GM19043 (cell line): ENCODE measurements at regions not wholly inside any gene's neighbourhood (a gene's known extent, or its start where the extent isn't known, plus 50 kb on each side); places are given as distances from the start of the nearest gene placed in this dataset.
"Not testable (repeated sequence)": the region's sequence is repeated elsewhere in the genome, so short reads cannot be mapped to it uniquely, and the experiment has no call there.

Experiments
- ATAC-seq: cut with Tn5 transposase; IDR thresholded peaks from one replicate; pipeline ENCODE4 v1.9.1; 2021; ENCODE audit warnings: low read depth; ENCODE audit not compliant: unreplicated experiment

DNA sequence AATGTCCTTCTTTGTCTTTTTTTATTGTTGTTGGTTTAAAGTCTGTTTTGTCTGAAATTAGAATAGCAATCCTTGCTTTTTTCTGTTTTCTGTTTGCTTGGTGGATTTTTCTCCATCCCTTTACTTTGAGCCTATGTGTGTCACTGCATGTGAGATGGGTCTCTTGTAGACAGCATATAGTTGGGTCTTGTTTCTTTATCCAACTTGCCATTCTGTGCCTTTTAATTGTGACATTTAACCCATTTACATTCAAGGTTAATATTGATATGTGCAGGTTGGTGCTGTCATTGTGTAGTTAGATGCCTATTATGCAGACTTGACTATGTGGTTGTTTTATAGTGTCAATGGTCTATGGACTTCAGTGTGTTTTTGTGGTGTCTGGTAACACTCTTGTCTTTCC lies 197.5 kb upstream of the FN1 start:
- no peak for ATAC-seq

GRCh38 chr2:215631696-215632095 lies 195.8 kb upstream of the FN1 start:
- no peak for ATAC-seq

GRCh38 chr2:215630796-215631195 lies 194.9 kb upstream of the FN1 start:
- not testable (repeated sequence) for ATAC-seq

- no peak for ATAC-seq
Observed at GRCh38 chr2:215627771-215628170, 191.9 kb upstream of the FN1 start.

DNA sequence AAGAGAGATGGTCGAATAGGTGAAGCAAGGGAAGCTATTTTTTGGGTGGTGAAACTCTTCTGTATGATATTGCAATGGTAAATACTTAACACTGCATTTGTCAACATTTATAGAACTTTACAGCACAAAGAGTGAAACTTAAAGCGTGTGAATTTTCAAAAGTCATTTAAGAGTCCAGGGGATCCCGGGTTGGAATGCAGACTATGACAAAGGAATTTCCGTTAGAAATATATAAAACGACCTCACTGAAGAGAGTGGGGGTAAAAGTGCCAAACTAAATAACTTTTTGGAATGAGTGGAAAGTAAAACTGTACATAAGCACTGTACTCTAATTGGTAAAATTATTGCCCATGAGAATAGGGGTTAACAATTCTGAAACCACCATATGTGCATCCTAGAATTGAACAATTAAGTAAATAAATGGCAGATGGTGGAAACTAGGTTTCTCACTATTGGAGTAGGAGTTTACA lies 191.0 kb upstream of the FN1 start:
- no peak for ATAC-seq

- no peak for ATAC-seq
Observed at GRCh38 chr2:215626063-215626462, 190.2 kb upstream of the FN1 start.

GRCh38 chr2:215625207-215625606 lies 189.3 kb upstream of the FN1 start:
- ATAC-seq = no peak

GRCh38 chr2:215624423-215624829 lies 188.6 kb upstream of the FN1 start:
- no peak for ATAC-seq

GRCh38 chr2:215622837-215623236 lies 187.0 kb upstream of the FN1 start:
- ATAC-seq = no peak

- no peak for ATAC-seq
Observed at GRCh38 chr2:215621381-215621780, 185.5 kb upstream of the FN1 start.

GRCh38 chr2:215620528-215620927 lies 184.7 kb upstream of the FN1 start:
- ATAC-seq = no peak

GRCh38 chr2:215619989-215620388 lies 184.1 kb upstream of the FN1 start:
- ATAC-seq = no peak

DNA sequence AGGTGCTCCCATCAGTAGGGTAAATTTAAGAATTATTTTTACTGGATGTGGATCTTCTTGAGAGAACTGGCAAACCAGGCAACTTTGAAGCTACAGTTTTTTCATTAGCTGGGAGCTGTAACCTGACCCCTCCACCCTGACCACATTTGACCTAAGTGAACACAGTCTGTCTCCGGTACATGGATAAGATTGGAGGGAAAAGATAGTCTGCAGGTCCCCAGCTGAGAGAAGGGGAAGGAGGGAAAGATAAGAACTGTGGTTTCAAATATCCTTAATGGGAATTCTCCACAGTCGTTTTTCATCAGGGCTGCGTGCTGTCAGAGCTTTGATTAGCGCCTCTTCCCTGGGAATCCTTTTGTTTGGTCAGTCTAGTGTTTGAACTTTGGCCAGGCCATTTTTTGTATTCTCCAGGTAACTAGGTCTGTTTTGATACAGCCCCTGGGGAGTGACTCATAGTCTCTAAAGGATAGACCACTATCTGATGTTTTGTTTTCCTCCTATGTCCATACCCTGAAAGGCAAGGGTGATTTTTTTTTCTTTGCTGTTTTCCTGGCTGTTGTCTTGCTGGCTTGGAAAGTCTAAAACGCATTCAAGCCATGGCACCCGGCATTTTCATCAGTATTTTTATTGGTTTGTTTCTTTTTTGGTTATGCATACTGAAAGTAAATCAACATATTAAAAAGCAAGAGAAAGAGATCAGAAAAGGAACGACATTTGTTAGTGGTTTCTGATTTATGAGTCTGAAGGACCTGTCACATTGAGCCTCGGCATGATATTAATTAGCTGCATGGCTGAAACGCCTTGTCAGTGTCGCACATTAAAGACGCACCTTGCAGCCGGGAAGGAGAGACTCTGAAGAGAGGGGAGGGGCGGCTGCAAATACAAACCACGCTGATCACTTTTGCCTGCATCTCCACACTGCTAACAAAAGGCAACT lies 183.4 kb upstream of the FN1 start:
- ATAC-seq = no peak

DNA sequence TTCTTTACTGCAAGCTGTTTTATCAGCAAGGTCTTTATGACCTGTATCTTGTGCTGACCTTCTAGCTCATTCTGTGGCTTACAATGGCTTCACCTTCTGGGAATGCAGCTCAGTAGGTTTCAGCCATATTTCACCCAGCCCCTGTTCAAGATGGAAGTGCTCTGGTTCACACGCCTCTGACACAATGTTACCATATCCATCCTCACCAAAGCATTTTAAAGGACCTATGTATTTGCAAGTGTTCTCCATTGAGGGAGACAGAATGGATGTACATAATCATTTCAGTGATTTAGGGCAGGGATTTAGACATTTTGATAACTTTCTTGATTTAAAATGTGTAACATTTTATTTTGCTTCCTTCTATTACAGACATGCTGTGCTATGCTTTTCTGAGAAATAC lies 182.3 kb upstream of the FN1 start:
- no peak for ATAC-seq

- ATAC-seq = no peak
Observed at GRCh38 chr2:215617060-215617824, 181.4 kb upstream of the FN1 start.

GRCh38 chr2:215615803-215616174 lies 179.9 kb upstream of the FN1 start:
- ATAC-seq = no peak

GRCh38 chr2:215615067-215615802 lies 179.4 kb upstream of the FN1 start:
- ATAC-seq = no peak

GRCh38 chr2:215614296-215614695 lies 178.4 kb upstream of the FN1 start:
- ATAC-seq = no peak

- ATAC-seq = no peak
Observed at GRCh38 chr2:215613888-215614287, 178.0 kb upstream of the FN1 start.

GRCh38 chr2:215613280-215613679 lies 177.4 kb upstream of the FN1 start:
- no peak for ATAC-seq

DNA sequence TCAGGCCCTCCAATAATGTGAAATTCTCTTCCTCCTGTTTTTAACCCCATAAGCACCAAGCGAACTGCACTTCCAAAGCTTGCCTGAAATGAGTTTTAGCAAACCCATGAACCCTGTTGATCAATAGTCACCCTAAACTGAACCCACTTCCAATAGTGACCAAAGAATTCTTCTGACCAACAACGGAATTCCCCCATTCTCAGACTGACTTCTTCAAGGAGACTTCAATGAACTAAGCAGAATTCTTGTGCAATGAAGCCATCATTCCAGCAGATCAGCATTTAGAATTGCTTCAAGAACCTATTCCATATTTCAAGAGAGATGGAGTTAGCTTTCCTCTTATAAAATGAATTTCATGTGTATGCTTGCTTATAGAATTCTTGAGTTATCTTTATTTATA lies 176.9 kb upstream of the FN1 start:
- no peak for ATAC-seq
